ENCODE measurements at regions not wholly inside any gene's neighbourhood (a gene's known extent, or its start where the extent isn't known, plus 50 kb on each side); places are given as distances from the start of the nearest gene placed in this dataset.
"Not testable (repeated sequence)": the region's sequence is repeated elsewhere in the genome, so short reads cannot be mapped to it uniquely, and the experiment has no call there.

GRCh38 chr4:18688351-18688750 lies 666.8 kb upstream of the LCORL start:
- POLR2A ChIA-PET; H3K27ac ChIP-seq (ENCODE audit: extremely low read length, insufficient read depth, low read length); H3K4me2 ChIP-seq (ENCODE audit: low read depth, low read length); FAIRE-seq; H2AFZ ChIP-seq (ENCODE audit: low read length); H3K4me3 ChIP-seq (replicated peaks in 1 of 3; ENCODE audit: insufficient read depth in 1 of 3, low read depth in 2 of 3, low read length in 3 of 3); H3K36me3 ChIP-seq (replicated peaks in 1 of 2; ENCODE audit: control insufficient read depth in 1 of 2, insufficient read depth in 2 of 2, low read length in 2 of 2); ATAC-seq; H3K9me3 ChIP-seq (ENCODE audit: low read length); H3K79me2 ChIP-seq (ENCODE audit: insufficient read depth, low read length); H3K27me3 ChIP-seq (ENCODE audit: control insufficient read depth in 1 of 2, insufficient read depth in 2 of 2, low read length in 2 of 2); H3K9ac ChIP-seq (ENCODE audit: insufficient read depth, low read depth, low read length); H4K20me1 ChIP-seq (ENCODE audit: insufficient read depth, low read length); BruUV-seq (replicated peaks); DNase-seq (ENCODE audit: low spot score); CTCF ChIA-PET (ENCODE audit: low intra/inter-chr PET ratio, low total read pairs): not testable (repeated sequence)
- peaks cover 13% of the 10 kb centered on the region; the same call in 1 of the 2 replicates for H3K4me1 ChIP-seq (ENCODE audit: insufficient read depth, low read length)
- in situ Hi-C loops (cut with HindIII; ENCODE audit: extremely low pct_ligation_motif_present, low pct_unique_long_range_greater_than_20kb) (loop anchor here (10.0 to 25.0 kb wide), 2 partner anchors 1574 to 1996 kb away; partner anchors contain the start of gene SLIT2), intact Hi-C loops (cut with micrococcal nuclease; ENCODE audit: unreplicated experiment) (loop anchor here (2.0 kb wide), 1 partner anchor 1562 kb away; the partner anchor contains the start of gene SLIT2)
- WGBS (ENCODE audit: low lambda C conversion rate) = 35% methylated on average over 5 of the region's 9 CpGs

GRCh38 chr4:18686338-18687037 lies 664.9 kb upstream of the LCORL start:
- in situ Hi-C loops (cut with HindIII; ENCODE audit: extremely low pct_ligation_motif_present, low pct_unique_long_range_greater_than_20kb) = loop anchor here (10.0 to 25.0 kb wide), 2 partner anchors 1576 to 1998 kb away; partner anchors contain the start of gene SLIT2
- 14% methylated on average over 7 of the region's 7 CpGs for WGBS (ENCODE audit: low lambda C conversion rate)
- TF ChIP-seq GPN1 (CRISPR knock-in tag; IDR thresholded peaks at IDR 0.05; ENCODE audit: borderline replicate concordance) = no peak
- TF ChIP-seq WIZ (CRISPR knock-in tag; IDR thresholded peaks at IDR 0.05) = no peak
- TF ChIP-seq THAP7 (CRISPR knock-in tag; IDR thresholded peaks at IDR 0.05) = no peak
- TF ChIP-seq TRIM22 (IDR thresholded peaks at IDR 0.05) = no peak
- TF ChIP-seq FOXC1 (CRISPR knock-in tag; IDR thresholded peaks at IDR 0.05; ENCODE audit: borderline replicate concordance) = no peak
- no peak for TF ChIP-seq ZFY (CRISPR knock-in tag; IDR thresholded peaks at IDR 0.05)
- no peak for TF ChIP-seq CAMTA2 (CRISPR knock-in tag; IDR thresholded peaks at IDR 0.05; ENCODE audit: borderline replicate concordance)
- TF ChIP-seq RFX3 (CRISPR knock-in tag; IDR thresholded peaks at IDR 0.05) = no peak
- no peak for TF ChIP-seq NFIC (IDR thresholded peaks at IDR 0.05; ENCODE audit: low read length)
- TF ChIP-seq SYNCRIP (IDR thresholded peaks at IDR 0.05; ENCODE audit: insufficient read depth, low read depth, low read length) = no peak
- TF ChIP-seq DMTF1 (CRISPR knock-in tag; IDR thresholded peaks at IDR 0.05) = no peak
- no peak for TF ChIP-seq ZNF326 (CRISPR knock-in tag; IDR thresholded peaks at IDR 0.05; ENCODE audit: borderline replicate concordance)

More at GRCh38 chr4:18686338-18687037, 664.9 kb upstream of the LCORL start:
- peaks cover 7% of the 10 kb centered on the region; the same call in 1 of the 2 replicates for H3K4me1 ChIP-seq (ENCODE audit: insufficient read depth, low read length)
- ATAC-seq = no peak
- no TSS peak for BruUV-seq (replicated peaks)
- H3K27ac ChIP-seq (ENCODE audit: extremely low read length, insufficient read depth, low read length) = no peak overlapping the region
- no peak for DNase-seq (ENCODE audit: low spot score)
- FAIRE-seq = no peak
- no peaks in the 10 kb centered on the region for H3K9me3 ChIP-seq (ENCODE audit: low read length)
- H4K20me1 ChIP-seq (ENCODE audit: insufficient read depth, low read length) = no peaks in the 10 kb centered on the region
- no peaks in the 10 kb centered on the region for H3K36me3 ChIP-seq (replicated peaks in 1 of 2; ENCODE audit: control insufficient read depth in 1 of 2, insufficient read depth in 2 of 2, low read length in 2 of 2)
- intact Hi-C loops (cut with micrococcal nuclease; ENCODE audit: unreplicated experiment) = no loop called here
- POLR2A ChIA-PET = no interaction called here
- no peak overlapping the region for H3K9ac ChIP-seq (ENCODE audit: insufficient read depth, low read depth, low read length)
- no peak overlapping the region for H3K4me2 ChIP-seq (ENCODE audit: low read depth, low read length)
- CTCF ChIA-PET (ENCODE audit: low intra/inter-chr PET ratio, low total read pairs) = no interaction called here
- H3K4me3 ChIP-seq (replicated peaks in 1 of 3; ENCODE audit: insufficient read depth in 1 of 3, low read depth in 2 of 3, low read length in 3 of 3) = no peak overlapping the region
- no peaks in the 10 kb centered on the region for H3K79me2 ChIP-seq (ENCODE audit: insufficient read depth, low read length)
- no peaks in the 10 kb centered on the region for H3K27me3 ChIP-seq (ENCODE audit: control insufficient read depth in 1 of 2, insufficient read depth in 2 of 2, low read length in 2 of 2)
- H2AFZ ChIP-seq (ENCODE audit: low read length) = no peak overlapping the region

All from HepG2 (cell line).